Skeletal muscle tissue (tissue), 3 donors: ENCODE measurements at regions not wholly inside any gene's neighbourhood (a gene's known extent, or its start where the extent isn't known, plus 50 kb on each side); places are given as distances from the start of the nearest gene placed in this dataset.
A peak's percentile ranks its signal among the peaks of the same experiment; 100 is the strongest.
"Not testable (repeated sequence)": the region's sequence is repeated elsewhere in the genome, so short reads cannot be mapped to it uniquely, and the experiment has no call there.

Experiments used
- H3K27ac ChIP-seq: one replicate; pipeline ENCODE4 v1.7.0; 2013; ENCODE audit warnings: mild to moderate bottlenecking, low read depth, low read length, inconsistent platforms
- H3K27me3 ChIP-seq, 3 donors: one replicate each; pipeline ENCODE4 v1.7.0; 2013; ENCODE audit warnings: low read length in 3 of 3; ENCODE audit not compliant: control insufficient read depth in 3 of 3, insufficient read depth in 3 of 3
- H3K36me3 ChIP-seq, 3 donors: one replicate each; pipeline ENCODE4 v1.7.0; 2013; ENCODE audit warnings: low read length in 3 of 3; ENCODE audit not compliant: control insufficient read depth in 3 of 3, insufficient read depth in 3 of 3
- H3K4me1 ChIP-seq, 3 donors: one replicate each; pipeline ENCODE4 v1.7.0; 2013; ENCODE audit warnings: low read length in 3 of 3, mild to moderate bottlenecking in 3 of 3; ENCODE audit not compliant: control insufficient read depth in 3 of 3, insufficient read depth in 3 of 3
- H3K4me3 ChIP-seq, 3 donors: one replicate each; pipeline ENCODE4 v1.7.0; 2013; ENCODE audit warnings: low read length in 3 of 3
- H3K9ac ChIP-seq, 3 donors: one replicate each; pipeline ENCODE4 v1.7.0; 2013; ENCODE audit warnings: low read length in 3 of 3, mild to moderate bottlenecking in 3 of 3, moderate library complexity in 2 of 3, low read depth in 1 of 3
- H3K9me3 ChIP-seq, 3 donors: one replicate each; pipeline ENCODE4 v1.7.0; 2013; ENCODE audit warnings: low read length in 3 of 3; ENCODE audit not compliant: control insufficient read depth in 3 of 3
- donor health status: Osteomylitis.

DNA sequence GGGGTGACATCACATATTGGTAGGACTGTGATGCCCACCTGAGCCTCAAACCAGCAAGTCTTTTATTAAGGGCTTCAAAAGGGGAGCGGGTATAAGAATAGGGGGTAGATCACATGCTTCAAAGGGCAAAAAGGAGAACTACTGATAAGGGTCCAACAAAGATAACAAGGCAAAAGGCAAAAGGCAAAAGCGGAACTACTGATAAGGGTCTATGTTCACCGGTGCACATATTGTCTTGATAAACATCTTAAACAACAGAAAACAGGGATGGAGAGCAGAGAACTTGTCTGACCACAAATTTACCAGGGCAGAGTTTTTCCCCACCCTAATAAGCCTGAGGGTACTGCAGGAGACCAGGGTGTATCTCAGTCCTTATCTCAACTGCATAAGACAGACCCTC is 110.7 kb downstream of the RBMX2 start:
- not testable (repeated sequence) for H3K9ac ChIP-seq

GRCh38 chrX:130516123-130516522 is 114.3 kb downstream of the RBMX2 start:
- Histone ChIP-seq H3K9me3 (no peaks in the 10 kb centered on the region), H3K4me1 (no peaks in the 10 kb centered on the region), H3K27ac (no peak overlapping the region), H3K36me3 (no peaks in the 10 kb centered on the region), H3K27me3 (no peaks in the 10 kb centered on the region), H3K4me3 (no peak overlapping the region), H3K9ac (no peak overlapping the region)

More for the DNA sequence above, 110.7 kb downstream of the RBMX2 start:
- not testable (repeated sequence) for H3K9me3 ChIP-seq, H3K27ac ChIP-seq, H3K36me3 ChIP-seq, H3K4me1 ChIP-seq, H3K4me3 ChIP-seq, H3K27me3 ChIP-seq

- Histone ChIP-seq H3K27ac (no peak overlapping the region), H3K9me3 (no peaks in the 10 kb centered on the region), H3K9ac (no peak overlapping the region), H3K4me3 (peak overlapping the region; percentile 55 to 66 (median 59)), H3K4me1 (no peaks in the 10 kb centered on the region), H3K27me3 (no peaks in the 10 kb centered on the region), H3K36me3 (no peaks in the 10 kb centered on the region)
Observed at GRCh38 chrX:130523460-130524394, 121.9 kb downstream of the RBMX2 start.

DNA sequence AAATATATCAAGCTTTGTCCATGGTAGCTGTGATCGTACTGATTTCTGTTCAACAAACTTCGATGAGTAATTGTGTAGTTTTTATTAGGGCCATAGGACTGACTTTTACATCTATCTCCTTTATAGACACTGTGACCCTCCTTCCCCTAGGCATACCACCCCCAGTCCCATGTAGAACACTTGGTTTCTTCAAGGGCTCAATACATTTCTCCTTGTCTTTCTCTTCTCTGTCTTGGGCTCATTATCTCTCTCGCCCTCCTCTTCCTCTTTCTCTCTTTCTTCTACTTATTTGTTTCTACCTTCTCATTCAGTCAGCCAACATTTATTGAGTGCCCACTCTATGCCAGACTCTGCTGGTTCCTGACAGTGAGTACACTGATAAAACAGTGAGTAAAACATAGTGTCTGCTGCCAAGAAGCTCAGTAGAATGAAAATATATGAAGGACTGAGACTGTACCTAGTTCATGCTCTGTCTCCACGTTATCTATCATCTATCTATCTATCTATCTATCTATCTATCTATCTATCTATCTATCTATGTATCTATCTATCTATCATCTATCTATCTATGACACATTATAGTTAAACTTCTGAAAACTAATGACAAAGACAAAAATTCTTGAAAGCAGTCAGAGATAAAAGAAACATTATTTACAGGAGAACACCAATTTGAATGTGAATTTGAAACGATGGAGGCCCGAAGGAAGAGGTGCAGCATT is 122.8 kb downstream of the RBMX2 start:
- H3K4me1 ChIP-seq = no peaks in the 10 kb centered on the region

GRCh38 chrX:130529531-130529930 is 127.7 kb downstream of the RBMX2 start:
- no peaks in the 10 kb centered on the region for H3K36me3 ChIP-seq
- H3K27ac ChIP-seq = no peak overlapping the region
- no peak overlapping the region for H3K4me3 ChIP-seq
- H3K9me3 ChIP-seq = no peaks in the 10 kb centered on the region
- no peaks in the 10 kb centered on the region for H3K4me1 ChIP-seq
- no peak overlapping the region for H3K9ac ChIP-seq
- H3K27me3 ChIP-seq = no peaks in the 10 kb centered on the region

More for the DNA sequence above, 122.8 kb downstream of the RBMX2 start:
- Histone ChIP-seq H3K9me3 (no peaks in the 10 kb centered on the region), H3K27ac (no peak overlapping the region), H3K9ac (no peak overlapping the region), H3K27me3 (no peaks in the 10 kb centered on the region), H3K36me3 (no peaks in the 10 kb centered on the region), H3K4me3 (peak overlapping the region in 1 of 3 donors; percentile 59)

DNA sequence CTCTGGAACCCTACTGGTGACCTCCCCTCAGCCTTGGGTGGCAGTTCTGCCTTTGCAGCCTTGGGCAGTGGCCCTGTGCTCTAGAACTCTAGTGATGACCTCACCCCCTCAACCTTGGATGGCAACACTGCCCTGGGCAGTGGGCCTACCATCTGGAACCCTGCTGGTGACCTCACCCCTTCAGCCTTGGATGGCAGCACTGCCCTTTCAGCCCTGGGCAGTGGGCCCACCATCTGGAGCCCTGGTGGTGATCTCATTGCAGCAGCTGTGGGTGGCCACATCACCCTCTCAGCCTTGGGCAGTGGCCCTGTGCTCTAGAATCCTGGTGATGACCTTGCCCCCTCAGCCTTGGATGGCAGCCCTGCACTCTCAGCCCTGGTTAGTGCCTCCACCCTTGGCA is 129.3 kb downstream of the RBMX2 start:
- no peaks in the 10 kb centered on the region for H3K27me3 ChIP-seq
- H3K4me1 ChIP-seq = no peaks in the 10 kb centered on the region
- H3K36me3 ChIP-seq = no peaks in the 10 kb centered on the region
- H3K27ac ChIP-seq = no peak overlapping the region
- H3K4me3 ChIP-seq = no peak overlapping the region
- no peak overlapping the region for H3K9ac ChIP-seq
- no peaks in the 10 kb centered on the region for H3K9me3 ChIP-seq

- Histone ChIP-seq H3K4me1 (no peaks in the 10 kb centered on the region), H3K36me3 (no peaks in the 10 kb centered on the region), H3K9ac (no peak overlapping the region), H3K9me3 (no peaks in the 10 kb centered on the region), H3K4me3 (no peak overlapping the region), H3K27ac (no peak overlapping the region), H3K27me3 (no peaks in the 10 kb centered on the region)
Observed at GRCh38 chrX:130539721-130540321, 138.0 kb downstream of the RBMX2 start.

DNA sequence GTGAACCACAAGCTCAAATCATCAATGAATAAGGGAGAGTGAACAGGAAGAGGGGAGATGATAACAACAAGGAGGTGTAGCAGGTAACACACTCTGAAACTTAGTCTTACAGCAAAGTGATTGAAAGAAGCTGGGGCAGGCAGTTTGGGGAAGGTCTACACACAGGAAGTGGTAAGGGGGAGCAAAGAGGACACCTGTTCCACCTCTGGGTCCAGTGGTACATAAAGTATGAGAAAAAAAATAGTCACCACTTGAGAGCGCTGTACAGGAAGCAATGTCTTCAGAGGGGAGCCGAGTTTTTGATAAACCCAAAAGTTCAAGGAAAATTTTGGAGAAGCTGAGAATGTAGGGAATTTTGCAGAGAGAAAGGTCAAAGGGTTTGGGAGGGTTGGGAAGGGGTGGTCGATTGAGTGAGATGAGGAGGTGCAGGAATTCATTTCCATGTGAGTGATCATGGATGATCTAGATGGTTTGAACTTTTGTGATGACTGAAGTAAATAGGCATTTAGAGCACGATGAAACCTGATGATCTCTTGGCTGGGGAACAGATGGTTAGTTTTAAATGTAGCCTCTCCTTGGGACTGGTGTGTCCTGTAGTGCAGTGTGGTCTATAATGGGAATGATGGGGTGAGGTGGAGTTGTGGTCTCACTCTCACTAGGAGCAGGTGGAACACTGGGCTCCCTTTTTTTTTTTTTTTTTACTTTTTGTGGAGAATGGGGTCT is 142.0 kb downstream of the RBMX2 start:
- Histone ChIP-seq H3K9ac (no peak overlapping the region), H3K27ac (no peak overlapping the region), H3K4me3 (no peak overlapping the region), H3K9me3 (no peaks in the 10 kb centered on the region), H3K36me3 (no peaks in the 10 kb centered on the region), H3K4me1 (no peaks in the 10 kb centered on the region), H3K27me3 (no peaks in the 10 kb centered on the region)

DNA sequence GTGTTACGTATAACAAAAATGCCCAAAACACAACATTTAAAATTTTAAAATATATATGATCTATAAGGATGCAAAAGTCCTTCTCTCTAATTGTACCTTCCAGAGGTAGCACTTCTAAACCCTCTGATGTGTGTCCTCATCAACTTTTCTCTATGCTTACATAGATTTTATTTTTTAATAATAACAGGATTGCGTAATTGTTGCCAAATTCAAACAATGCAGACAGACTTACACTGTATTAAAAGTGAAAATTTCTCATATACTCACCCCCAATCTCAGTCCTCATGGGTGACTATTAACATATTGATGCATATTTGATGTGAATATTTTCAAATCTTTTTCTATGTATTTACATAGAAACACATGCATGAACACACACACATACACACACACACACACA is 144.0 kb downstream of the RBMX2 start:
- Histone ChIP-seq H3K9ac (no peak overlapping the region), H3K36me3 (no peaks in the 10 kb centered on the region), H3K27me3 (no peaks in the 10 kb centered on the region), H3K4me3 (no peak overlapping the region), H3K4me1 (no peaks in the 10 kb centered on the region), H3K27ac (no peak overlapping the region), H3K9me3 (no peaks in the 10 kb centered on the region)
